NCI-H1694 treated with DMSO at 0.1 percent for 48 hours (cell line): ENCODE measurements at regions not wholly inside any gene's neighbourhood (a gene's known extent, or its start where the extent isn't known, plus 50 kb on each side); places are given as distances from the start of the nearest gene placed in this dataset.
"Not testable (repeated sequence)": the region's sequence is repeated elsewhere in the genome, so short reads cannot be mapped to it uniquely, and the experiment has no call there.

Experiments
- DNase-seq: peaks from one replicate; lab custom pipeline; 2025; lab: John Stamatoyannopoulos, UW

GRCh38 chr13:61358599-61358998, 57.0 kb downstream of the PCDH20 start:
- no peak for DNase-seq

- no peak for DNase-seq
Measured at GRCh38 chr13:61350341-61350740, 65.3 kb downstream of the PCDH20 start.

GRCh38 chr13:61339054-61339621, 76.5 kb downstream of the PCDH20 start:
- no peak for DNase-seq

GRCh38 chr13:61316647-61317046, 99.0 kb downstream of the PCDH20 start:
- DNase-seq = no peak

GRCh38 chr13:61294467-61295191, 121.0 kb downstream of the PCDH20 start:
- no peak for DNase-seq

GRCh38 chr13:61286148-61286745, 129.4 kb downstream of the PCDH20 start:
- peak; percentile 11 for DNase-seq

GRCh38 chr13:61277586-61278276, 137.9 kb downstream of the PCDH20 start:
- no peak for DNase-seq

GRCh38 chr13:61277088-61277487, 138.6 kb downstream of the PCDH20 start:
- no peak for DNase-seq

GRCh38 chr13:61276401-61276800, 139.2 kb downstream of the PCDH20 start:
- DNase-seq = no peak

- DNase-seq = no peak
Measured at GRCh38 chr13:61275736-61276135, 139.9 kb downstream of the PCDH20 start.

- no peak for DNase-seq
Measured at GRCh38 chr13:61275251-61275650, 140.4 kb downstream of the PCDH20 start.

- DNase-seq = not testable (repeated sequence)
Measured at GRCh38 chr13:61266896-61267295, 148.8 kb downstream of the PCDH20 start.

GRCh38 chr13:61261746-61262472, 153.7 kb downstream of the PCDH20 start:
- DNase-seq = no peak

GRCh38 chr13:61258185-61258584, 157.5 kb downstream of the PCDH20 start:
- no peak for DNase-seq

GRCh38 chr13:61255040-61255796, 160.4 kb downstream of the PCDH20 start:
- DNase-seq = no peak

GRCh38 chr13:61253105-61253877, 162.4 kb downstream of the PCDH20 start:
- DNase-seq = no peak

GRCh38 chr13:61252213-61252612, 163.4 kb downstream of the PCDH20 start:
- no peak for DNase-seq

GRCh38 chr13:61247149-61247936, 168.3 kb downstream of the PCDH20 start:
- DNase-seq = no peak

- DNase-seq = no peak
Measured at GRCh38 chr13:61246351-61246750, 169.3 kb downstream of the PCDH20 start.

GRCh38 chr13:61215601-61216000, 200.0 kb downstream of the PCDH20 start:
- no peak for DNase-seq
